Panc1 (cell line): ENCODE measurements at regions not wholly inside any gene's neighbourhood (a gene's known extent, or its start where the extent isn't known, plus 50 kb on each side); places are given as distances from the start of the nearest gene placed in this dataset.

Source experiments
- ATAC-seq: fragments of 200-7000 bp; cut with Tn5 transposase; 2 replicates; pipeline ENCODE4 v1.9.1; 2020; ENCODE audit warnings: mild to moderate bottlenecking, moderate library complexity
- BruUV-seq: library from RNA; stranded (reverse); fragments of 400-500 nt; replicated peaks from 2 replicates; lab custom pipeline; 2021; lab: Mats Ljungman, UMichigan
- CTCF ChIA-PET: fragments of 300-600 bp; sonication (Branson Sonifier 250); formaldehyde crosslinking; loops from one replicate; lab custom pipeline; 2022; ENCODE audit warnings: antibody characterized with exemption; lab: Charles Lee
- POLR2A ChIA-PET: fragments of 300-600 bp; sonication (Branson Sonifier 250); formaldehyde crosslinking; loops from one replicate; lab custom pipeline; 2022; ENCODE audit warnings: antibody characterized with exemption; lab: Charles Lee
- DNase-seq: peaks from one replicate; pipeline ENCODE4 v3.0.0-alpha.2; 2010; ENCODE audit warnings: low read depth, low spot score
- H3K27ac ChIP-seq: 2 replicates; pipeline ENCODE4 v1.5.1; 2011; ENCODE audit warnings: mild to moderate bottlenecking, low read length, inconsistent platforms
- H3K27me3 ChIP-seq: fragments of 200-500 bp; sonication (Bioruptor generic); 2 replicates; pipeline ENCODE4 v1.6.0; 2014; ENCODE audit warnings: low read length, inconsistent platforms; ENCODE audit not compliant: control insufficient read depth, insufficient read depth
- H3K36me3 ChIP-seq: fragments of 200-500 bp; sonication (Bioruptor generic); 2 replicates; pipeline ENCODE4 v1.5.1; 2014; ENCODE audit warnings: inconsistent platforms, mild to moderate bottlenecking, low read length, moderate library complexity; ENCODE audit not compliant: control insufficient read depth, insufficient read depth
- H3K4me1 ChIP-seq: 2 replicates; pipeline ENCODE4 v1.5.1; 2011; ENCODE audit warnings: inconsistent platforms, mild to moderate bottlenecking, low read length, moderate library complexity; ENCODE audit not compliant: control insufficient read depth, insufficient read depth
- H3K4me3 ChIP-seq, 2 experiments: 2 replicates each; pipeline ENCODE4 v1.5.1; 2011 to 2012; ENCODE audit warnings: low read depth in 2 of 2, low read length in 2 of 2, mild to moderate bottlenecking in 2 of 2, inconsistent platforms in 1 of 2, moderate library complexity in 1 of 2
- H3K9me3 ChIP-seq: fragments of 200-500 bp; sonication (Bioruptor generic); 2 replicates; pipeline ENCODE4 v1.5.1; 2014; ENCODE audit warnings: low read depth, mild to moderate bottlenecking, inconsistent platforms, low read length, moderate library complexity; ENCODE audit not compliant: control insufficient read depth, insufficient read depth
- CTCF ChIP-seq: fragments of 450-650 bp; IDR thresholded peaks from 2 replicates; pipeline ENCODE4 v1.5.1; 2017; ENCODE audit warnings: mild to moderate bottlenecking
- POLR2AphosphoS5 ChIP-seq: IDR thresholded peaks from 2 replicates; pipeline ENCODE4 v1.6.1; 2012; ENCODE audit warnings: mild to moderate bottlenecking, low read depth, low read length, moderate library complexity
- REST ChIP-seq, 2 experiments: IDR thresholded peaks; 2 replicates each; pipeline ENCODE4 v1.6.1; 2011 to 2012; ENCODE audit warnings: low read depth in 2 of 2, control low read depth in 1 of 2, low read length in 1 of 2, mild to moderate bottlenecking in 1 of 2, moderate library complexity in 1 of 2; ENCODE audit not compliant: insufficient read depth in 1 of 2
- SIN3A ChIP-seq: IDR thresholded peaks from 2 replicates; pipeline ENCODE4 v1.6.1; 2012; ENCODE audit warnings: low read depth, mild to moderate bottlenecking, low read length, moderate library complexity, borderline replicate concordance; ENCODE audit not compliant: insufficient read depth
- TCF7L2 ChIP-seq: IDR thresholded peaks from 2 replicates; pipeline ENCODE4 v1.6.1; 2011; ENCODE audit warnings: mild to moderate bottlenecking, low read depth, low read length, inconsistent platforms
- in situ Hi-C: cut with HindIII; loops from 2 replicates; pipeline ENCODE4 v1.10.0; 2016; ENCODE audit warnings: low sequenced_read_pairs, low pct_unique_long_range_greater_than_20kb
- intact Hi-C: fragments of 100-400 bp; cut with micrococcal nuclease; formaldehyde crosslinking; loops from one replicate; pipeline ENCODE4 v1.10.0; 2022; ENCODE audit not compliant: unreplicated experiment

- Histone ChIP-seq H3K27me3 (no peaks in the 10 kb centered on the region), H3K9me3 (no peaks in the 10 kb centered on the region), H3K36me3 (no peaks in the 10 kb centered on the region), H3K4me3 (no peak overlapping the region), H3K27ac (no peak overlapping the region), H3K4me1 (no peaks in the 10 kb centered on the region)
- no TSS peak for BruUV-seq
- ChIA-PET CTCF (no interaction called here), POLR2A (no interaction called here)
- TF ChIP-seq REST (IDR thresholded peaks at IDR 0.05; ENCODE audit: insufficient read depth in 1 of 2, low read depth in 2 of 2, low read length in 1 of 2): no peak
- no peak for TF ChIP-seq SIN3A
- TF ChIP-seq POLR2AphosphoS5: no peak
- no peak for TF ChIP-seq TCF7L2
- TF ChIP-seq CTCF: no peak
- intact Hi-C loops (no loop called here), in situ Hi-C loops (no loop called here)
- no peak for ATAC-seq
- no peak for DNase-seq
These were observed 161.8 kb upstream of the KCNJ16 start for GRCh38 chr17:69913216-69913615.

GRCh38 chr17:69913616-69914015 is 161.4 kb upstream of the KCNJ16 start:
- no peak for DNase-seq
- POLR2A ChIA-PET: no interaction called here
- no peaks in the 10 kb centered on the region for H3K4me1 ChIP-seq
- H3K36me3 ChIP-seq: no peaks in the 10 kb centered on the region
- CTCF ChIA-PET: no interaction called here
- BruUV-seq: no TSS peak
- TF ChIP-seq POLR2AphosphoS5 (no peak), TCF7L2 (no peak), CTCF (no peak), REST (IDR thresholded peaks at IDR 0.05; ENCODE audit: insufficient read depth in 1 of 2, low read depth in 2 of 2, low read length in 1 of 2) (no peak)
- no peak for ATAC-seq
- H3K27ac ChIP-seq: no peak overlapping the region
- in situ Hi-C loops (no loop called here), intact Hi-C loops (no loop called here)
- H3K27me3 ChIP-seq: no peaks in the 10 kb centered on the region
- no peak overlapping the region for H3K4me3 ChIP-seq
- H3K9me3 ChIP-seq: no peaks in the 10 kb centered on the region
